Suprapubic skin (tissue), 3 donors: ENCODE measurements at regions not wholly inside any gene's neighbourhood (a gene's known extent, or its start where the extent isn't known, plus 50 kb on each side); places are given as distances from the start of the nearest gene placed in this dataset.

Experiments
- POLR2A ChIP-seq, 2 donors: fragments of 450-650 bp; IDR thresholded peaks; one replicate each; pipeline ENCODE4 v1.6.1; 2017; ENCODE audit warnings: antibody characterized with exemption in 2 of 2, mild to moderate bottlenecking in 2 of 2, moderate library complexity in 2 of 2
- TF ChIP-seq, protein P1 (sequence below), 2 donors: fragments of 200-600 bp in 1 of 2; fragments of 450-650 bp in 1 of 2; sonication (generic) in 1 of 2; IDR thresholded peaks; one replicate each; pipeline ENCODE4 v1.5.1; 2016 to 2019; ENCODE audit warnings: antibody characterized with exemption in 2 of 2, mild to moderate bottlenecking in 1 of 2, moderate library complexity in 1 of 2

DNA sequence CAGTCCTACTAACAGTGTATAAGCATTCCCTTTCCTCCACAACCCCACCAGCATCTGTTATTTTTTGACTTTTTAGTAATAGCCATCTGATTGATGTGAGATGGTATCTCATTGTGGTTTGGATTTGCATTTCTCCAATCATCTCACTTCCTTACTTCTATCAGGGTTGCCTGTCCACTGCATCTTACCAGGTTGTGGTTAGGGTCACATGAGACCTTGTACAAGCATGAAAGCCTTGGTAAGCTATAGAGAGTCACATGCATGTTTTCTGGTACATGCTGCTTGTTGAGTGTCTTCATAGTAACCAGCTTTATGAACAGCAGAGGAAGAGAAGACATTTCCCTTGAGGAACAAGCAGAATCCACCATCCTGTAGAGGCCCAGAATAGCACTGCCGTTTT is 102.9 kb upstream of the PAX6 start:
- no peak for TF ChIP-seq POLR2A (IDR thresholded peaks at IDR 0.05)
- TF ChIP-seq, protein P1, sequence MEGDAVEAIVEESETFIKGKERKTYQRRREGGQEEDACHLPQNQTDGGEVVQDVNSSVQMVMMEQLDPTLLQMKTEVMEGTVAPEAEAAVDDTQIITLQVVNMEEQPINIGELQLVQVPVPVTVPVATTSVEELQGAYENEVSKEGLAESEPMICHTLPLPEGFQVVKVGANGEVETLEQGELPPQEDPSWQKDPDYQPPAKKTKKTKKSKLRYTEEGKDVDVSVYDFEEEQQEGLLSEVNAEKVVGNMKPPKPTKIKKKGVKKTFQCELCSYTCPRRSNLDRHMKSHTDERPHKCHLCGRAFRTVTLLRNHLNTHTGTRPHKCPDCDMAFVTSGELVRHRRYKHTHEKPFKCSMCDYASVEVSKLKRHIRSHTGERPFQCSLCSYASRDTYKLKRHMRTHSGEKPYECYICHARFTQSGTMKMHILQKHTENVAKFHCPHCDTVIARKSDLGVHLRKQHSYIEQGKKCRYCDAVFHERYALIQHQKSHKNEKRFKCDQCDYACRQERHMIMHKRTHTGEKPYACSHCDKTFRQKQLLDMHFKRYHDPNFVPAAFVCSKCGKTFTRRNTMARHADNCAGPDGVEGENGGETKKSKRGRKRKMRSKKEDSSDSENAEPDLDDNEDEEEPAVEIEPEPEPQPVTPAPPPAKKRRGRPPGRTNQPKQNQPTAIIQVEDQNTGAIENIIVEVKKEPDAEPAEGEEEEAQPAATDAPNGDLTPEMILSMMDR (IDR thresholded peaks at IDR 0.05) = no peak
